CD4-positive, alpha-beta T cell treated with Interleukin-17A for 4 hours (primary cell): ENCODE measurements at regions not wholly inside any gene's neighbourhood (a gene's known extent, or its start where the extent isn't known, plus 50 kb on each side); places are given as distances from the start of the nearest gene placed in this dataset.

Source experiments
- DNase-seq: peaks from one replicate; pipeline ENCODE4 v3.0.0-alpha.2; 2020; ENCODE audit warnings: mixed read lengths

- DNase-seq, result no peak
Measured at GRCh38 chr2:120809609-120810440, 74.2 kb downstream of the GLI2 start.

DNA sequence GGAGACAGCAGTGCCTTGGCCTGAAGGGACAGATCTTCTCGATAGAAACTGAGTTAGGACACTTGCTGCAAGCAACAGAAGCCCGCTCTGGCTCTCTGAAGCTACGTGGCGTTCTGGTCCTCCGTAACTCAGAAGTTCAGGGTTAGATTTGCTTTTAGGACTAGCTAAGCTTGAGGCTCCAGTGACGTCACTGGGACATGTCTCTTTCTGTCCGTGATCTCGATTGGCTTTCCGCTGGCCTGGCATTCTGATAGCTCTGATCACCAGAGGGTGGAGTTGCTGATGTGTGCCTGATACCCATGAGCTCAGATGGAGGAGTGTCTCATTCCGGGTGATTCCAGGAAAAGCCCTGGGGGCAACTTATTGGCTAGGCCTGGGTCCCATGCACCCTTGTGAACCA lies 75.0 kb downstream of the GLI2 start:
- no peak for DNase-seq

DNA sequence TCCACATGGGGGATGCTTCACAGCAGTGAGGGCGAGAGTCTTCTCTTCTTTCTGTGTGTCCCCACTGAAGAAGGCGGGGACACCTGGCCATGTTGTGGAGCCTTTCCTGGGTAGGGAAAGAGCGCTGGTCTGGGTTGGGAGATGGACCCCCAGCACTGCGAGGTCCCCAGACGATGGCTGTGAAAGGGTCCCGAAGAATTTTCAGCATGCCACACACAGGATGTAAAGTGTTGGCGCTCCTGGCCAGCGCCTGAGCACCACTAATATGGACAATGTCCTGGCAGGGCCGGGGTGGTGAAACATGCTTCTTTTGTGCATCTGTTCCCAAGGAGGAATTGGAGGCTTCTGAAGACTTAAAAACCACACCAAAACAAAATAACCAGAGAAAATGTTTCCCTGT lies 77.2 kb downstream of the GLI2 start:
- no peak for DNase-seq

DNA sequence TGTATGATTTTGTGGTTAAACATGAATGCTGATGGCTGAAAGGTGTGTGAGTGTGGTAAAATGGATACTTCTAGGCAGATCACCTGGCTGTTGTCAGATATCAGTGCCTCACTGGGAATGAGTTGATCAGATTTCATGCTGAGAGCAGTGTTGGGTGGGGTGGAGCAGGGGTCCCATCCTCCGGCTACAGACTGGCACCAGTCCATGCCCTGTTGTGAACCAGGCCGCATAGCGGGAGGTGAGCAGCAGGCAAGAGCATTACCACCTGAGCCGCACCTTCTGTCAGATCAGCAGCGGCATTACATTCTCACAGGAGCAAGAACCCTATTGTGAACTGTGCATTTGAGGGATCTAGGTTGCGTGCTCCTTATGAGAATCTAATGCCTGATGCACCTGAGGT lies 78.7 kb downstream of the GLI2 start:
- DNase-seq, result no peak

DNA sequence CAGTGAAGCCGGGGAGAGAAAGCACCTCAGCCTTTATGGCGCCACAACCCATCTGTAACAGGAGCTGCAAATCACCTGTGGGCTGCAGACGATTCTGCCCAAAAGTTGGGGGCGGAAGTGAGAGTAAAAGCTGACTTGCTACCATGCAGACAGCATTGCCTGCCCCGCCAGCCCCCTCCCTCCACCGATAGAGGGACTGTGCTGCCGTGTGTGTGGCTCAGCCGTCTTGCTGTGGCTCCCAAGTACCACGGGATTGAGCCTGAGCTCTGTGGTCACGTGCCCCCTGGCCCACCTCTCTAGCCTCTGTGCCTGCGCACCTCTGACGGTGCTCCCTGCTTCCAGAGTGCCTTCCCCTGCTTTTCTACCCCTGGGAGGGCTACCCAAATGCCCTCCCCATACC lies 79.6 kb downstream of the GLI2 start:
- DNase-seq, result no peak

- DNase-seq, result no peak
Measured at GRCh38 chr2:120817136-120817955, 81.7 kb downstream of the GLI2 start.

GRCh38 chr2:120817956-120818325 lies 82.3 kb downstream of the GLI2 start:
- DNase-seq, result no peak

- no peak for DNase-seq
Measured at GRCh38 chr2:120818441-120818920, 82.8 kb downstream of the GLI2 start.

DNA sequence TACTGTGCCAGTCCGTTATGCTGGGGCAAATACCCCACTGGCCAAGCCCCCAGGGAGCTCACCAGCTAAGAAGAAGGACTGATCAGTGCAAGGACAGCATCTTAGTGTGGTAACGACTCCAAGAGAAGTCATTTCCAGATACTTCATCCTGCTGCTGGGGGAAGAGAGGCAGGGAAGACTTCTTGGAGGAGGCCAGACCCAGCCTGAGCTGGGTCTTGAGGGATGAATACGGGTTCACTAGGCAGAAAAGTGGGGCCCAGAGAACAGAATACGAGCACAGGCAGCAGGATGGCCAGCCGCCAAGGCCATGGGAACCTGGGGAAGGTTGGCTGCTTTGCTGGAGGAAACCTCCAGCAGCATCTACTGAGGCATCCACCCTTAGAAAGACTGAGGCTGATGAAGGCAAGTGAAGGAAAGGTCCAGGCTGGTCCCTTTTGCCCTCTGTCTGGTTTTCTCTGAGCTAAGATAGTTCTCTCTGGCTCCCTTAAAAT lies 84.1 kb downstream of the GLI2 start:
- DNase-seq, result no peak

DNA sequence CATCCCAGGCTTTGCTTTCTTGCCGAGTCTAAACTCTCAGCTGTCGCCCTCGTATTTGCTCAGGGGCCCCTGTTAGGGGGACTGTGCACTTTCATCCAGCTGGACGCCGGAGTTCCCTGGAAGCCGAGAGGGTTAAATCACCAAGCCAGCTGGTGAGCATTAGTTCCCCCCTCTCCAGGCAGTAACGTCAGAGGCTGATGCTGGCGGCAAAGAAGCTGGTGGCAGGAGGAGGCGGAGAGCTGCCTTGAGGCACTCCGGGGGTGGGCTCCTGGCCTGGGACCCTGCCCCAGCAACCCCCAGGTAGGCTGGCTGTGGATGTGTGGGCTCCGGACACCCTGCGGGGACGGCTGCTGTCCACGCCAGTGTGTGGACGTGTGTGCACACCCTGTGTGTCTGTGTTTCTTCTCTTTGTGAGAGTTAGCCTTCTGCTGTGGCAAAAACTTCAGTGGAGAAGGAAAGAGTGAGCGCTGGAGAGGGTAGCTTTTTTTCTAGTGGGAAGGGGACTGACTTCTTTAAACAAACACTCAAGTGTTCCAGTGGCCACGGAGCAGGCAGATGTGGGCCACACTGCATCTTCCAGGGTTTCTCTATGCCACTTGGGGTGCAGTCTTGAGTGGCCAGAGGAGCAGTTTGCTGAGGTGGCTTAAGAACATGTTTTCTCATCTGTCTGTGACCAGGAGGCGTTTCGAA lies 84.7 kb downstream of the GLI2 start:
- DNase-seq, result no peak

GRCh38 chr2:120820953-120821279 lies 85.2 kb downstream of the GLI2 start:
- DNase-seq, result no peak

GRCh38 chr2:120821446-120822160 lies 85.9 kb downstream of the GLI2 start:
- DNase-seq, result no peak

DNA sequence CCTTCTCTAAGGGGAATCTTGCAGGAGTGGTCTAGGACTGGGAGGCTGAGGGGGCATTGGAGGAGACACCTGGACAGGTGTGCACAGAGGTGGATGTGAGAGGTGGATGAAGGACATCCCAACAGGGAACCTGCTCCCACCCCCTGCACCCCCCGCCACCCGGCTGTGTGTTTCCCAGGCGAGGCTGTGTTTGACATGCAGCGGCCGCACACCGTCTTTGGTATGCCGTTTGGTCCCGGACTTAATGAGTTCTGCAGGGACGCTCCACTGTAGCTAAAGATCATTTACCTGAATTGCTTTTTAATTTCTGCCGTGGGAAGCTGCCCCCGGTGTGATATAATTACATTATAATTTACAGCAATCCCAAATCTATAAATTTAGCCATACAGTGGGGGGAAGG lies 87.3 kb downstream of the GLI2 start:
- no peak for DNase-seq

DNA sequence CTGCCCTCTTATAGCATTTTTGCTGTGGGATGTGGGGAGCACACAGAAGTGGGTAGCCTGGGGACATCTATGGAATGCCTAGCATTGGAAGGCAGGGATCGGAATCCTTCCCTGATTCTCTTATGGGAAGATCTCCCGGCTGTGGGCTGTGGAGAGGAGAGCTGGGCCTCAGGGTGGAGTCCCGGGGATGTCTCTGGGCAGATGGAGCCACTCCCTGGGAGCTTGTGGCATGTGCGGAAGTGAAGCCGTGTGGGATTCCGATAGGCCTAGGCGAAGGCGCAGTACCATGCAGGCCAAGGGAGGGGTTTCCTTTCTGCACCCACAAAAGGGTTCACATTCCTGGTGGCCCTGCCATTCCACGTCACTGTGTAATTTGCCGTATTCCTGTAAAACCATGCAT lies 87.9 kb downstream of the GLI2 start:
- DNase-seq, result no peak

- DNase-seq, result no peak
Measured at GRCh38 chr2:120824246-120824645, 88.6 kb downstream of the GLI2 start.

DNA sequence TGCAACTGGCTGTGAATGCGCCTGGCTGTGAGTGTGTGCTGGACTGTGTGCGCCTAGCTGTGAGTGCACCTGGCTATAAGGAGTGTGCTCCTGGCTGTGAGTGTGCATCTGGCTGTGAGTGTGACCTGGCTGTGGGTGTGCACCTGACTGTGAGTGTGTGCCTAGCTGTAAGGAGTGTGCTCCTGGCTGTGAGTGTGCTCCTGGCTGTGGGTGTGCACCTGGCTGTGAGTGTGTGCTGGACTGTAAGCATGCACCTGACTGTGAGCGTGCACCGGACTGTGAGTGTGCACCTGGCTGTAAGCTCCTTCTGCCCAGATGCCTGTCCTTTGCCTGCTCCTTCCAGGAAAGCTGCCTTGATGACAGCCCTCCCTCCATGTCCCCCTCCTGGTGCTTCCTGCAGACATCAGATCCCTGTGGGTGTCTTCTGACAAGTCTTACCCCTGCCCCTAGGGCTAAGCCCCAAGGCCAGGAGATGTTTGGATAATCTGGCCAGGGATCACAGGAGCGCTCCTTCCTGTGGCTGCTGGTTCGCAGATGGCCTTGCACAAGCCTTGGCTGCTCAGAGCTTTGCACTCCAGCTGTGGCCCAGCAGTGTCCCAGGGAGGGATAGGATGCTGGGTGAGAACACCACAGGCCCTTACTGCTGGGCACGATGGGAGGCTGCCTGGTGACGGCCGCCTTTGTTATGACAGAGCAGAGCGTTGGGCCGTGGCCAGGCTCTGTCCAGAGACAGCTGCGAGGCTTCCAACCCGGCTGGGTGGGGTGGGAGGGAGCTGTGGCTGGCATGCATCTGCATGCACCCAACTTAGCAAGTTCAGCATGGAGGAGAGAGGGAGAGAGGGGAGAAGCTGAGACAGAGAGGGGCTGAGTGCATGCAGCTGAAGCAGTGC lies 89.9 kb downstream of the GLI2 start:
- no peak for DNase-seq

DNA sequence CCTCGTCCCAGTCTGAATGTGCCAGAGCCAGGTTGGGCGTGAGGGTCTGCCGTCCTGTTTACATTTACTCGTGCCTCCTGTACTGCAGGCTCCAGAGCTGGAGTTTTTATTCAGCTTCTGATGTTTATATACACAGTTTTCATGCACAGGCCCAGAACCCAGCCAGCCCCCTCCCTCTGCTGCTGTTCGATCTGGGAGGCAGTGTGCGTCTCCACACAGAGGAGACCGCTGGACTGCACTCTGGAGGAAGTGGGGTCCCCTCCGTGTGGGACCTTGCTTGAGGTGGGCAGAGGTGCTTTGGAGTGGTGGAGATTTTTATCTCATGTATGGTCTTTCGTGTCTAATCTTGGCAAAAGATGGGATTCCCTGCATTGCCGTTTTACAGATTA lies 90.6 kb downstream of the GLI2 start:
- DNase-seq, result no peak

DNA sequence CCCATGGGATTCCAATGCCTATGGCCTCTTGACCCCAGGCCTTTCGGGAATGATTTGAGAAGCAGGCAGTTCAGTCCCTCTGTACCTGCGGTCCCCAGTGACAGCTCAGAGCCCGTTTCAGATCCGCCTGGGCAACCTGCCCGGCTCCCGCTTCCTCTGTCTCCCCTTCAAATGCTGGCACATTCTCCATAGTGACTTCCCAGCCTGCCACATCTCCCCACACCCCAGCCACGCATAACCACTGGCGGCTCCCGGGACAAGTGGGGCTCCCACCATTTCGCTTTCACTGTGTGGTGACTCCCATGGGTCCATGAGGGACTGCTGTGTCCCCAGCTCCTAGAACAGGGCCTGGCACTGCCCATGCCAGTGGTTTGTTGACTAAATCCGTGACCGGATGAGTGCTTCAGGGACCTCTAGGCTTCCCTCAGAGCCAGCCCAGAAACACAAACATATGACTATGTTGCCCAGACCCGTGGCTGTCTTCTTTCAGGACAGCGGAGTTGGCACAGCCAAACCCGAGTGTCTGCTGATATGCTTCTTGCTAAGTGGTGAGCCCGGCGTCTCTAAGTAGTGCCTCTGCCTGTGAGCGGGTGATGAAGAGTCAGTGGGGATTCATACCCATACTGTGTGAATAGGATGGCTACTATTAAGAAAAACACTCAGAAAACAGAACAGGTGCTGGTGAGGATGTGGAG lies 91.2 kb downstream of the GLI2 start:
- no peak for DNase-seq

DNA sequence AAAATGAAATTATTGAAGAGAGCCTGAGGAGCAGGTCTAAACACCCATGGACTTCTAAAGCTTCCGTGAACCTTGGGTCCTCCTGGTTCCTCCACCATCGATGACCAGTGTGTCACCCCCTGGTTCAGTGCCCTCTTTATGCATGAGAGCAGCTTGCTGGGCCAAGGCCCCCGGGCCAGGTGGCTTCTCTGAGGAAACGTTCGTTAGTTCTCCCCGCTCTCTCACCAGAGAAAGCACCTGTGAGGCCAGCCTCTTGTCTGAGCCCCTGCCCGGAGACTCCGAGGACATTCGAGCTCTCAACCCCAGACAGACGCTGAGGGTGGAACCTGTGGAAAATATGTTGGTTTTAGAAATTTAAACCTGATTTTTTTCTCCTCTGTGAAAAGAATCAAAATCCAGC lies 92.4 kb downstream of the GLI2 start:
- DNase-seq, result no peak

- DNase-seq, result no peak
Measured at GRCh38 chr2:120828829-120829632, 93.4 kb downstream of the GLI2 start.
